IMR-90 (cell line): ENCODE measurements at regions not wholly inside any gene's neighbourhood (a gene's known extent, or its start where the extent isn't known, plus 50 kb on each side); places are given as distances from the start of the nearest gene placed in this dataset.

Experiments used
- ATAC-seq: fragments of 200-7000 bp; cut with Tn5 transposase; 2 replicates; pipeline ENCODE4 v1.9.1; 2020; ENCODE audit warnings: low read depth, mild to moderate bottlenecking, moderate library complexity
- BruUV-seq: library from RNA; stranded (reverse); fragments of 400-500 nt; replicated peaks from 2 replicates; lab custom pipeline; 2021; lab: Mats Ljungman, UMichigan
- CTCF ChIA-PET: fragments of 300-600 bp; formaldehyde crosslinking; extraction: SDS; loops from one replicate; lab custom pipeline; 2021; ENCODE audit warnings: antibody characterized with exemption; lab: Yijun Ruan, JAX
- POLR2A ChIA-PET: fragments of 300-600 bp; sonication (Branson Sonifier 250); formaldehyde crosslinking; loops from one replicate; lab custom pipeline; 2022; ENCODE audit warnings: antibody characterized with exemption; ENCODE audit not compliant: unreplicated experiment; lab: Charles Lee
- DNase-seq: peaks from one replicate; pipeline ENCODE4 v3.0.0; 2013
- H2AFZ ChIP-seq: replicated peaks from 2 replicates; pipeline ENCODE3; 2013; ENCODE audit warnings: low read length, mild to moderate bottlenecking; ENCODE audit not compliant: poor library complexity
- H2AK5ac ChIP-seq: 2 replicates; pipeline ENCODE4 v1.6.1; 2013; ENCODE audit warnings: low read depth, low read length, inconsistent platforms
- H2AK9ac ChIP-seq: replicated peaks from 2 replicates; pipeline ENCODE3; 2013; ENCODE audit warnings: mild to moderate bottlenecking, low read depth, low read length, moderate library complexity; ENCODE audit not compliant: poor library complexity
- H2BK120ac ChIP-seq: 2 replicates; pipeline ENCODE4 v1.6.1; 2013; ENCODE audit warnings: low read depth, low read length, inconsistent platforms
- H2BK15ac ChIP-seq: 3 replicates; pipeline ENCODE4 v1.6.1; 2013; ENCODE audit warnings: low read depth, low read length, inconsistent platforms
- H2BK20ac ChIP-seq: 2 replicates; pipeline ENCODE4 v1.6.1; 2013; ENCODE audit warnings: low read depth, mild to moderate bottlenecking, inconsistent platforms, low read length, moderate library complexity
- H2BK5ac ChIP-seq: 2 replicates; pipeline ENCODE4 v1.6.1; 2013; ENCODE audit warnings: mild to moderate bottlenecking, low read depth, low read length, inconsistent platforms; ENCODE audit not compliant: poor library complexity, severe bottlenecking
- H3K14ac ChIP-seq: replicated peaks from 2 replicates; pipeline ENCODE4 v1.6.1; 2013; ENCODE audit warnings: low read depth, low read length, inconsistent platforms
- H3K18ac ChIP-seq: 2 replicates; pipeline ENCODE4 v1.6.1; 2013; ENCODE audit warnings: low read depth, low read length, control low read depth
- H3K23ac ChIP-seq: 2 replicates; pipeline ENCODE4 v1.6.1; 2013; ENCODE audit warnings: low read depth, low read length, inconsistent platforms
- H3K27ac ChIP-seq: 2 replicates; pipeline ENCODE4 v1.5.1; 2013; ENCODE audit warnings: mild to moderate bottlenecking, control low read depth, low read length; ENCODE audit not compliant: insufficient read depth
- H3K27me3 ChIP-seq: 2 replicates; pipeline ENCODE4 v1.6.1; 2013; ENCODE audit warnings: low read length; ENCODE audit not compliant: control insufficient read depth, insufficient read depth
- H3K36me3 ChIP-seq: 2 replicates; pipeline ENCODE4 v1.6.1; 2013; ENCODE audit warnings: low read length, mixed read lengths; ENCODE audit not compliant: control insufficient read depth, insufficient read depth
- H3K4ac ChIP-seq: 2 replicates; pipeline ENCODE4 v1.6.1; 2013; ENCODE audit warnings: low read depth, low read length, inconsistent platforms
- H3K4me1 ChIP-seq: 2 replicates; pipeline ENCODE4 v1.6.1; 2013; ENCODE audit warnings: low read length, mixed read lengths; ENCODE audit not compliant: control insufficient read depth, insufficient read depth
- H3K4me2 ChIP-seq: 2 replicates; pipeline ENCODE4 v1.6.1; 2013; ENCODE audit warnings: low read depth, mild to moderate bottlenecking, control low read depth, low read length, moderate library complexity
- H3K4me3 ChIP-seq: 2 replicates; pipeline ENCODE4 v1.5.1; 2013; ENCODE audit warnings: low read depth, mild to moderate bottlenecking, control low read depth, low read length, moderate library complexity; ENCODE audit not compliant: insufficient read depth
- H3K56ac ChIP-seq: 2 replicates; pipeline ENCODE4 v1.6.1; 2013; ENCODE audit warnings: low read length, inconsistent platforms; ENCODE audit not compliant: insufficient read depth; ENCODE audit errors: extremely low read depth
- H3K79me1 ChIP-seq, 2 experiments: 2 replicates each; pipeline ENCODE4 v1.6.1; 2013; ENCODE audit warnings: low read length in 2 of 2, inconsistent platforms in 1 of 2, low read depth in 1 of 2
- H3K9ac ChIP-seq: 2 replicates; pipeline ENCODE4 v1.6.1; 2013; ENCODE audit warnings: low read depth, low read length, control low read depth
- H3K9me1 ChIP-seq: 2 replicates; pipeline ENCODE4 v1.6.1; 2013; ENCODE audit warnings: low read length, inconsistent platforms; ENCODE audit not compliant: insufficient read depth
- H3K9me3 ChIP-seq: 2 replicates; pipeline ENCODE4 v1.6.1; 2013; ENCODE audit warnings: low read length; ENCODE audit not compliant: control insufficient read depth, insufficient read depth
- H4K20me1 ChIP-seq: 2 replicates; pipeline ENCODE4 v1.6.1; 2013; ENCODE audit warnings: low read length, inconsistent platforms; ENCODE audit not compliant: insufficient read depth
- H4K5ac ChIP-seq: 2 replicates; pipeline ENCODE4 v1.6.1; 2013; ENCODE audit warnings: mild to moderate bottlenecking, low read depth, low read length, control low read depth
- H4K8ac ChIP-seq, 2 experiments: 2 replicates each; pipeline ENCODE4 v1.6.1; 2013; ENCODE audit warnings: low read depth in 2 of 2, low read length in 2 of 2, control low read depth in 1 of 2, inconsistent platforms in 1 of 2
- H4K91ac ChIP-seq: 2 replicates; pipeline ENCODE4 v1.6.1; 2013; ENCODE audit warnings: low read depth, low read length, inconsistent platforms; ENCODE audit not compliant: insufficient read depth
- CEBPB ChIP-seq: IDR thresholded peaks from 2 replicates; pipeline ENCODE4 v1.6.1; 2012; ENCODE audit warnings: low read depth, low read length, improper control_type of control experiment
- CHD1 ChIP-seq: IDR thresholded peaks from 2 replicates; pipeline ENCODE4 v1.6.1; 2012; ENCODE audit warnings: low read depth, low read length, improper control_type of control experiment
- CTCF ChIP-seq: conservative IDR thresholded peaks from 2 replicates; pipeline ENCODE4 v1.5.1; 2012; ENCODE audit warnings: mild to moderate bottlenecking, low read depth, low read length, improper control_type of control experiment
- ELK1 ChIP-seq: fragments of 150-350 bp; IDR thresholded peaks from 2 replicates; pipeline ENCODE4 v1.6.1; 2016; ENCODE audit warnings: low read depth, mild to moderate bottlenecking, low read length, moderate library complexity, borderline replicate concordance
- FOS ChIP-seq: fragments of 150-350 bp; IDR thresholded peaks from 2 replicates; pipeline ENCODE4 v1.6.1; 2016; ENCODE audit warnings: low read depth, low read length
- MAFK ChIP-seq: IDR thresholded peaks from 2 replicates; pipeline ENCODE4 v1.6.1; 2012; ENCODE audit warnings: low read depth, low read length, improper control_type of control experiment
- MXI1 ChIP-seq: IDR thresholded peaks from 2 replicates; pipeline ENCODE4 v1.6.1; 2012; ENCODE audit warnings: low read depth, mild to moderate bottlenecking, low read length, moderate library complexity, borderline replicate concordance
- NFE2L2 ChIP-seq: fragments of 150-350 bp; IDR thresholded peaks from 2 replicates; pipeline ENCODE4 v1.6.1; 2016; ENCODE audit warnings: low read depth, mild to moderate bottlenecking, low read length
- POLR2A ChIP-seq: IDR thresholded peaks from 2 replicates; pipeline ENCODE4 v1.6.1; 2012; ENCODE audit warnings: mild to moderate bottlenecking, low read depth, low read length
- RAD21 ChIP-seq: IDR thresholded peaks from 2 replicates; pipeline ENCODE4 v1.6.1; 2012; ENCODE audit warnings: low read length, improper control_type of control experiment
- RFX5 ChIP-seq: IDR thresholded peaks from 2 replicates; pipeline ENCODE4 v1.8.0; 2012; ENCODE audit warnings: low read depth, mild to moderate bottlenecking, low read length, moderate library complexity
- SMC3 ChIP-seq: fragments of 150-350 bp; IDR thresholded peaks from 2 replicates; pipeline ENCODE4 v1.6.1; 2016; ENCODE audit warnings: low read depth, mild to moderate bottlenecking, antibody characterized with exemption, low read length, moderate library complexity
- whole genome bisulfite sequencing, 2 experiments: methylation state at CpG; one replicate each; pipeline versions ENCODE4 v1.1.5 to v1.1.7; 2013; ENCODE audit warnings: missing lambda C conversion rate in 2 of 2; ENCODE audit not compliant: insufficient read length in 1 of 2; ENCODE audit errors: extremely low coverage in 2 of 2; 5-methylcytosine and 5-hydroxymethylcytosine counted together
- dilution Hi-C: fragments of 300-500 bp; cut with HindIII; formaldehyde crosslinking; loops from one replicate; pipeline ENCODE4 v1.14.3; 2018; ENCODE audit warnings: low sequenced_read_pairs; ENCODE audit not compliant: unreplicated experiment
- in situ Hi-C: fragments of 300-500 bp; cut with MboI; formaldehyde crosslinking; loops from 3 replicates; pipeline ENCODE4 v1.14.3; 2019; ENCODE audit warnings: low sequenced_read_pairs, inconsistent platforms, mixed read lengths
- intact Hi-C: fragments of 100-400 bp; cut with micrococcal nuclease; formaldehyde crosslinking; loops from 2 replicates; pipeline ENCODE4 v1.10.0; 2022

- Histone ChIP-seq H3K4me1 (no peaks in the 10 kb centered on the region), H3K36me3 (no peaks in the 10 kb centered on the region), H3K56ac (no peak overlapping the region), H3K14ac (no peak overlapping the region), H3K9me3 (no peaks in the 10 kb centered on the region), H3K4me2 (no peak overlapping the region), H3K27ac (no peak overlapping the region), H2BK5ac (no peak overlapping the region), H3K27me3 (no peaks in the 10 kb centered on the region), H3K79me1 (no peaks in the 10 kb centered on the region), H4K8ac (no peak overlapping the region), H3K23ac (no peak overlapping the region), H4K91ac (no peak overlapping the region), H2AFZ (no peak overlapping the region), H2BK120ac (no peak overlapping the region), H3K4ac (no peak overlapping the region), H3K9ac (no peak overlapping the region), H3K18ac (no peak overlapping the region), H3K9me1 (no peaks in the 10 kb centered on the region), H3K4me3 (no peak overlapping the region), H4K20me1 (no peaks in the 10 kb centered on the region), H2AK9ac (no peak overlapping the region), H2BK15ac (no peak overlapping the region), H4K5ac (no peak overlapping the region), H2BK20ac (no peak overlapping the region), H2AK5ac (no peak overlapping the region)
- intact Hi-C loops: no loop called here
- BruUV-seq: no TSS peak
- dilution Hi-C loops: loop anchor here (25.0 kb wide), 1 partner anchor 113 kb away; no protein-coding TSS in a partner anchor
- no CpG with 5 or more reads among the region's 5 CpGs for WGBS, 2 experiments
- POLR2A ChIA-PET: no interaction called here
- TF ChIP-seq SMC3 (no peak), CEBPB (no peak), POLR2A (no peak), FOS (no peak), MXI1 (no peak), RFX5 (no peak), MAFK (no peak), CTCF (no peak), ELK1 (no peak), NFE2L2 (no peak), CHD1 (no peak), RAD21 (no peak)
- in situ Hi-C loops: loop anchor here (25.0 kb wide), 2 partner anchors 213 to 538 kb away; no protein-coding TSS in a partner anchor
- DNase-seq (no peak), ATAC-seq (no peak)
- CTCF ChIA-PET: no interaction called here
Measured at GRCh38 chr17:27224526-27225315, 69.2 kb upstream of the WSB1 start.
